Breast epithelium (tissue), 4 donors: ENCODE measurements at regions not wholly inside any gene's neighbourhood (a gene's known extent, or its start where the extent isn't known, plus 50 kb on each side); places are given as distances from the start of the nearest gene placed in this dataset.

Experiments used
- DNase-seq, 2 donors: peaks; one replicate each; pipeline ENCODE4 v3.0.0-alpha.2; 2019; ENCODE audit warnings: low spot score in 2 of 2
- H3K27ac ChIP-seq, 2 donors: fragments of 200-600 bp; sonication (generic) in 1 of 2; one replicate each; pipeline ENCODE4 v1.5.1; 2016 to 2019; ENCODE audit warnings: mild to moderate bottlenecking in 1 of 2
- H3K27me3 ChIP-seq, 2 donors: fragments of 200-600 bp; sonication (generic) in 1 of 2; one replicate each; pipeline versions ENCODE4 v1.5.1 to v1.6.0; 2017 to 2019; ENCODE audit warnings: control low read depth in 1 of 2, mild to moderate bottlenecking in 1 of 2
- H3K36me3 ChIP-seq: fragments of 200-600 bp; one replicate; pipeline ENCODE4 v1.5.1; 2019
- H3K4me1 ChIP-seq, 2 donors: fragments of 200-600 bp; sonication (generic); one replicate each; pipeline ENCODE4 v1.5.1; 2016 to 2019; ENCODE audit warnings: control low read depth in 1 of 2
- H3K4me3 ChIP-seq, 3 donors: fragments of 200-600 bp; sonication (generic); 1 replicate in 2 of 3; 2 replicates in 1 of 3; pipeline ENCODE4 v1.5.1; 2016 to 2019; ENCODE audit warnings: mild to moderate bottlenecking in 3 of 3, moderate library complexity in 2 of 3
- H3K9me3 ChIP-seq, 2 donors: fragments of 200-600 bp; sonication (generic) in 1 of 2; one replicate each; pipeline ENCODE4 v1.5.1; 2016 to 2019; ENCODE audit warnings: control low read depth in 1 of 2
- CTCF ChIP-seq, 3 donors: fragments of 450-650 bp; IDR thresholded peaks; one replicate each; pipeline ENCODE4 v1.5.1; 2016 to 2017; ENCODE audit warnings: antibody characterized with exemption in 3 of 3, mild to moderate bottlenecking in 3 of 3, moderate library complexity in 3 of 3
- POLR2A ChIP-seq: fragments of 450-650 bp; IDR thresholded peaks from one replicate; pipeline ENCODE4 v1.6.1; 2016; ENCODE audit warnings: antibody characterized with exemption, mild to moderate bottlenecking, moderate library complexity
- POLR2AphosphoS5 ChIP-seq, 3 donors: sonication (generic); formaldehyde crosslinking; IDR thresholded peaks; one replicate each; pipeline ENCODE4 v1.6.1; 2017; ENCODE audit warnings: antibody characterized with exemption in 3 of 3
- intact Hi-C: fragments of 100-400 bp; cut with DNase I; formaldehyde crosslinking; loops from one replicate; pipeline ENCODE4 v1.15.1; 2023; ENCODE audit warnings: low total_unique reads

- intact Hi-C loops: no loop called here
- Histone ChIP-seq H3K36me3 (no peaks in the 10 kb centered on the region), H3K4me3 (no peak overlapping the region), H3K9me3 (no peaks in the 10 kb centered on the region), H3K4me1 (no peaks in the 10 kb centered on the region), H3K27ac (no peak overlapping the region), H3K27me3 (no peaks in the 10 kb centered on the region)
- TF ChIP-seq POLR2A (no peak), POLR2AphosphoS5 (IDR thresholded peaks at IDR 0.05) (no peak), CTCF (IDR thresholded peaks at IDR 0.05) (no peak)
- no peak for DNase-seq
Measured at GRCh38 chr9:115625251-115625650, 507.3 kb upstream of the TNC start.

GRCh38 chr9:115625954-115626353, 508.0 kb upstream of the TNC start:
- no peaks in the 10 kb centered on the region for H3K9me3 ChIP-seq
- H3K27ac ChIP-seq: no peak overlapping the region
- DNase-seq: no peak
- H3K36me3 ChIP-seq: no peaks in the 10 kb centered on the region
- H3K4me3 ChIP-seq: no peak overlapping the region
- intact Hi-C loops: no loop called here
- H3K27me3 ChIP-seq: no peaks in the 10 kb centered on the region
- no peak for TF ChIP-seq POLR2A
- no peak for TF ChIP-seq POLR2AphosphoS5 (IDR thresholded peaks at IDR 0.05)
- no peak for TF ChIP-seq CTCF (IDR thresholded peaks at IDR 0.05)
- H3K4me1 ChIP-seq: no peaks in the 10 kb centered on the region

- H3K4me3 ChIP-seq: no peak overlapping the region
- DNase-seq: no peak
- H3K27me3 ChIP-seq: no peaks in the 10 kb centered on the region
- no peaks in the 10 kb centered on the region for H3K4me1 ChIP-seq
- H3K36me3 ChIP-seq: no peaks in the 10 kb centered on the region
- H3K27ac ChIP-seq: no peak overlapping the region
- TF ChIP-seq POLR2A (no peak), POLR2AphosphoS5 (IDR thresholded peaks at IDR 0.05) (no peak), CTCF (IDR thresholded peaks at IDR 0.05) (no peak)
- intact Hi-C loops: no loop called here
- H3K9me3 ChIP-seq: no peaks in the 10 kb centered on the region
Measured at GRCh38 chr9:115627511-115627910, 509.6 kb upstream of the TNC start.

- TF ChIP-seq POLR2A (no peak), POLR2AphosphoS5 (IDR thresholded peaks at IDR 0.05) (no peak), CTCF (IDR thresholded peaks at IDR 0.05) (no peak)
- no peak overlapping the region for H3K4me3 ChIP-seq
- H3K4me1 ChIP-seq: no peaks in the 10 kb centered on the region
- DNase-seq: no peak
- intact Hi-C loops: no loop called here
- no peaks in the 10 kb centered on the region for H3K9me3 ChIP-seq
- H3K27me3 ChIP-seq: no peaks in the 10 kb centered on the region
- no peaks in the 10 kb centered on the region for H3K36me3 ChIP-seq
- H3K27ac ChIP-seq: no peak overlapping the region
Measured at GRCh38 chr9:115628426-115628825, 510.5 kb upstream of the TNC start.

- H3K36me3 ChIP-seq: no peaks in the 10 kb centered on the region
- DNase-seq: no peak
- H3K9me3 ChIP-seq: no peaks in the 10 kb centered on the region
- intact Hi-C loops: no loop called here
- TF ChIP-seq CTCF (IDR thresholded peaks at IDR 0.05): no peak
- no peak for TF ChIP-seq POLR2AphosphoS5 (IDR thresholded peaks at IDR 0.05)
- TF ChIP-seq POLR2A: no peak
- no peak overlapping the region for H3K4me3 ChIP-seq
- no peaks in the 10 kb centered on the region for H3K4me1 ChIP-seq
- H3K27ac ChIP-seq: no peak overlapping the region
- no peaks in the 10 kb centered on the region for H3K27me3 ChIP-seq
Measured at GRCh38 chr9:115629879-115630840, 512.2 kb upstream of the TNC start.
